ENCODE measurements at regions not wholly inside any gene's neighbourhood (a gene's known extent, or its start where the extent isn't known, plus 50 kb on each side); places are given as distances from the start of the nearest gene placed in this dataset.

- no peak for DNase-seq (ENCODE audit: low spot score)
Measured at GRCh38 chr11:122399375-122399774, 256.1 kb upstream of the UBASH3B start.

- no peak for DNase-seq (ENCODE audit: low spot score)
Measured at GRCh38 chr11:122398851-122399250, 256.7 kb upstream of the UBASH3B start.

GRCh38 chr11:122398167-122398566 lies 257.4 kb upstream of the UBASH3B start:
- peak; percentile 11 for DNase-seq (ENCODE audit: low spot score)

- DNase-seq (ENCODE audit: low spot score), result no peak
Measured at GRCh38 chr11:122395282-122395681, 260.2 kb upstream of the UBASH3B start.

- peak; percentile 65 for DNase-seq (ENCODE audit: low spot score)
Measured at GRCh38 chr11:122394313-122394712, 261.2 kb upstream of the UBASH3B start.

GRCh38 chr11:122393209-122393860 lies 262.2 kb upstream of the UBASH3B start:
- DNase-seq (ENCODE audit: low spot score), result no peak

GRCh38 chr11:122392508-122392907 lies 263.0 kb upstream of the UBASH3B start:
- DNase-seq (ENCODE audit: low spot score), result no peak

- DNase-seq (ENCODE audit: low spot score), result no peak
Measured at GRCh38 chr11:122391049-122391448, 264.5 kb upstream of the UBASH3B start.

GRCh38 chr11:122383186-122383585 lies 267.2 kb upstream of the BLID start:
- no peak for DNase-seq (ENCODE audit: low spot score)

DNA sequence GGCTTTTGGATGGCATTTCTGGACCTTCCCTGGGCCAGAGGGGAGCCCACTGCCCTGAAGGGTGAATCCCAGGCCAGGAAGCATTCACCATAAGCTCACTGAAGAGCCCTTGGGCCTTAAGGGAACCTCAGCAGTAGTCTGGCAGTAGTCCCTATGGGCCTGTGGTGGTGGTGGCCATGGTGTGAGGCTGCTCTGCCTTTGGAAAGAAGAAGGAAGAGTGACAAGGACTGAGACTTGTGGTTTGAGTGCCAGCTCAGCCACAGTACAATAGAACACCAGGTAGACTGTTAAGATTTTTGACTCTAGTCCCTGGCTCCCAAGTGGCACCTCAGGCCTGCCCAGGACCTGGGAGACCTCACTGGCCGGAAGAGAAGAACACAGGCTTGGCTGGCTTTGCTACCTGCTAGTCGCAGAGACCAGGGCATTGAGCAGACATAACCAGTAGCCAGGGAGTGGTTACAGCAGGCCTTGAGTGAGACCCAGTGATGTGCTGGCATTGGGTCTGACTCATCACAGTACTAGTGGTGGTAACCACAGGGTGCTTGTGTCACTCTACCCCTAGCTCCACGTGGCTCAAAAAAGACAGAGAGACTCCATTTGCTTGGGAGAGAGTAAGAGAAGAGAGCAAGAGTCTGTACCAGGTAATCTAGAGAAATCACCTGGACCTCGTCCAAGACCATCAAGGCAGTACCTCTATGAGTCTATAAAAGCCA lies 259.8 kb upstream of the BLID start:
- no peak for DNase-seq (ENCODE audit: low spot score)

- no peak for DNase-seq (ENCODE audit: low spot score)
Measured at GRCh38 chr11:122368796-122369195, 252.8 kb upstream of the BLID start.

GRCh38 chr11:122367809-122368231 lies 251.8 kb upstream of the BLID start:
- peak; percentile 39 for DNase-seq (ENCODE audit: low spot score)

DNA sequence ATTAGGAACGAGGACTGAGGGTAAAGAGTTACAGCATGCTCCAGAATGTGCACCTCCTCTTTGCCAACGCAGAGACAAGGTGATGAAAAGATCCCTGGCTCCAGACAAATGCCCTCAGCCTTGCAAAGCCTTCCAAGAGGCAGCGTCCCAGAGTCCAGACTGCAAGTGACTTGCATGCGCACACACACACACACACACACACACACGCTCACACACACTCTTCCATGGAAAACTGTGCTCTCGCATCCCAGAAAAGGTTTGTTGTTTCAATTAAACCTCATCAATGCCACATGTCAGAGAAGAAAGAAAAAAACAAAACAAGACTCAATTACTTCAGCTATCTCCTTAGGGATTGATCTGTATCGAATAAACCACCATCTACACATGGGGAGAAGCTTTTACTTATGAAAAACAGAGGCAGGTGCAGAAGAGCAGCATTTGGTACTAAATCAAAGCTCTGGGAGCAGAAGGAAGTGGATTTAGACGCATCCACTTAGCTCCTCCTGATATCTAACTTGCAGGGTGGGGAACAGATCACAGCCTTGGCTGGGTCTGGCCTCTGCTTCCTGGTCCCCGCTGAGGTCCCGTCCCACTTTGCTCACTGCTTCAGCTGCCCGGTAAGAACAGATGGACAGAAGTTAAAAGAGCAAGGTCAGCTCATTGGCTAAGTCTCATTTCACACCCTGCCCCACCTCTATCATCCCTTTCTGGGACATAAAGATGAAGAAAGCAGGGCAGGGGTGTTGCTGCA lies 249.8 kb upstream of the BLID start:
- DNase-seq (ENCODE audit: low spot score), result no peak

DNA sequence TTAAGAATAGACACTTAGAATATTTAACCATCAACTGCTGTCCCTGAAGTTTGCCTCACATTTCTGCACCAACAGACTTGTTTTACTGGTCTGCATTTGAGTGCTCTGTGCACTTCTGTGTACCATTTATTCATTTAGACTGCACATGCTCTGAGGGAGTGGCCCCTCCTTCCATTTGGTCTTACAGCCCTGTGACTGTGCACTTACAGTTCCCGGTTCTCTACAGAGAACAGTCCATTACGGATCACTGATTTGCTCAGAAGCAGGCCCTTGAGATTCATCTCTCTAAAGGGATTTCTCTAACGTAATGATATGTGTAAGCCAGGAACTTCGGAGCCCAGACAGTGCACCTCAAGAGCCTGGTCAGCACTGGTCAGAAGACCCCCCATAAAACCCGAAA lies 247.3 kb upstream of the BLID start:
- no peak for DNase-seq (ENCODE audit: low spot score)

- no peak for DNase-seq (ENCODE audit: low spot score)
Measured at GRCh38 chr11:122362381-122362780, 246.4 kb upstream of the BLID start.

- DNase-seq (ENCODE audit: low spot score), result no peak
Measured at GRCh38 chr11:122360875-122361274, 244.9 kb upstream of the BLID start.

GRCh38 chr11:122359081-122359571 lies 243.1 kb upstream of the BLID start:
- DNase-seq (ENCODE audit: low spot score), result no peak

DNA sequence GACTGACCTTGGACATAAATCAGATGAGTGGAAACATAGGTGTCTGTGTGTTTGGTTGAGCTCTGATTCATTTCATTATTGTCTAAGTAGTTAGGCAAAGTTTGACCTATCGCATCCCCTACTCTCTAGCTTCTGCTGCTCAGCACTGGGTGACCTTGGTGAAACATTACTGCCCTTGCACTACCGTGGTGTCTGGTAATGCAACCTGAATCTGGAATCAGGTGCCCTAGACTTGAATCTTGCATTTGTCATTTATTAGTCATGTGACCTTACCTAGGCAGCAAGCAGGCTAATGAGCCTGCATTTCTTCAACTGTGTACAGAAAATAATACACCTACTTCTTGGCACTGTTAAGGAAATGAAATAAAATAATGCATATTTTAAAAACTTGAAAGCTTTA lies 242.3 kb upstream of the BLID start:
- DNase-seq (ENCODE audit: low spot score), result no peak

GRCh38 chr11:122355968-122356367 lies 240.0 kb upstream of the BLID start:
- no peak for DNase-seq (ENCODE audit: low spot score)

- no peak for DNase-seq (ENCODE audit: low spot score)
Measured at GRCh38 chr11:122354025-122354697, 238.1 kb upstream of the BLID start.

DNA sequence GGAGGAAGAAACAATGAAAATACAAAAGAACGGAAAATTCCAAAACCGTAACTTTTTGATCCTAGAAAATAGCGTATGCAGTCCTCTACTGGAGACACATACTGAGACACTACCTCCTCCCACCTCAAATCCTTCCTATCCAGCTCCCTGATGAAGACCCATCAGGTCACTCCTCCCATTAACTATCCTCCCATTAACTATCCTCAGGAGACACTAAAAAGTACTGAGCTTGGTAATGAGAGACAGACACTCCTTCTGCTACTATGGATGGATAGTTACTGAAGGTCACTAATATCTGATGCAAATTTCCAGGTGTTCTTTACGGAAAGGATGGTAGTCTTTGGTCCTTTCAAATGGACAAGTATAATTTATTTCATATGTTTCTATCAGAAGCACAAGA lies 237.5 kb upstream of the BLID start:
- DNase-seq (ENCODE audit: low spot score), result no peak

GRCh38 chr11:122348659-122349409 lies 232.8 kb upstream of the BLID start:
- no peak for DNase-seq (ENCODE audit: low spot score)
